GM21619 (cell line): ENCODE measurements at regions not wholly inside any gene's neighbourhood (a gene's known extent, or its start where the extent isn't known, plus 50 kb on each side); places are given as distances from the start of the nearest gene placed in this dataset.
"Not testable (repeated sequence)": the region's sequence is repeated elsewhere in the genome, so short reads cannot be mapped to it uniquely, and the experiment has no call there.

ENCODE experiments used
- ATAC-seq: cut with Tn5 transposase; IDR thresholded peaks from one replicate; pipeline ENCODE4 v1.9.1; 2021; ENCODE audit not compliant: unreplicated experiment

- ATAC-seq, result peak; percentile 49
Observed at GRCh38 chr7:3094701-3095445, 51.2 kb upstream of the CARD11 start.

GRCh38 chr7:3097734-3098133, 54.1 kb upstream of the CARD11 start:
- no peak for ATAC-seq

- ATAC-seq, result no peak
Observed at GRCh38 chr7:3102159-3102558, 58.5 kb upstream of the CARD11 start.

GRCh38 chr7:3103614-3104398, 60.1 kb upstream of the CARD11 start:
- ATAC-seq, result no peak

- ATAC-seq, result no peak
Observed at GRCh38 chr7:3105856-3106255, 62.2 kb upstream of the CARD11 start.

- ATAC-seq, result no peak
Observed at GRCh38 chr7:3106361-3106826, 62.7 kb upstream of the CARD11 start.

GRCh38 chr7:3107228-3107763, 63.6 kb upstream of the CARD11 start:
- ATAC-seq, result no peak

- ATAC-seq, result no peak
Observed at GRCh38 chr7:3107889-3108570, 64.4 kb upstream of the CARD11 start.

- ATAC-seq, result no peak
Observed at GRCh38 chr7:3109311-3109915, 65.7 kb upstream of the CARD11 start.

- ATAC-seq, result no peak
Observed at GRCh38 chr7:3112479-3113134, 68.9 kb upstream of the CARD11 start.

GRCh38 chr7:3114917-3115316, 71.2 kb upstream of the CARD11 start:
- no peak for ATAC-seq

GRCh38 chr7:3117081-3117480, 73.4 kb upstream of the CARD11 start:
- ATAC-seq, result no peak

- no peak for ATAC-seq
Observed at GRCh38 chr7:3117488-3118231, 74.0 kb upstream of the CARD11 start.

- not testable (repeated sequence) for ATAC-seq
Observed at GRCh38 chr7:3119352-3119927, 75.8 kb upstream of the CARD11 start.

- no peak for ATAC-seq
Observed at GRCh38 chr7:3119963-3120362, 76.3 kb upstream of the CARD11 start.

GRCh38 chr7:3120513-3120912, 76.8 kb upstream of the CARD11 start:
- no peak for ATAC-seq

- ATAC-seq, result no peak
Observed at GRCh38 chr7:3128857-3129490, 85.3 kb upstream of the CARD11 start.

GRCh38 chr7:3133811-3134385, 90.2 kb upstream of the CARD11 start:
- ATAC-seq, result no peak

GRCh38 chr7:3134745-3135144, 91.1 kb upstream of the CARD11 start:
- no peak for ATAC-seq
